ENCODE measurements at regions not wholly inside any gene's neighbourhood (a gene's known extent, or its start where the extent isn't known, plus 50 kb on each side); places are given as distances from the start of the nearest gene placed in this dataset.

GRCh38 chrX:113222305-113222704 lies 381.7 kb upstream of the AMOT start:
- TF ChIP-seq CTCF (conservative IDR thresholded peaks at IDR 0.05; ENCODE audit: low read depth, low read length) (no peak), EZH2phosphoT487 (IDR thresholded peaks at IDR 0.05; ENCODE audit: borderline replicate concordance, low read length) (no peak)
